Hepatocyte (in vitro differentiated cells): ENCODE measurements at regions not wholly inside any gene's neighbourhood (a gene's known extent, or its start where the extent isn't known, plus 50 kb on each side); places are given as distances from the start of the nearest gene placed in this dataset.

Source experiments
- DNase-seq: peaks from one replicate; pipeline ENCODE4 v3.0.0-alpha.2; 2016; ENCODE audit warnings: low spot score
- H2AFZ ChIP-seq: fragments of 200-600 bp; sonication (generic); 2 replicates; pipeline ENCODE4 v1.6.0; 2016; ENCODE audit warnings: antibody characterized with exemption, mild to moderate bottlenecking
- H3K27ac ChIP-seq: fragments of 200-600 bp; sonication (generic); 2 replicates; pipeline ENCODE4 v1.5.1; 2016; ENCODE audit warnings: mild to moderate bottlenecking
- H3K27me3 ChIP-seq: fragments of 200-600 bp; sonication (generic); 2 replicates; pipeline ENCODE4 v1.6.1; 2016
- H3K36me3 ChIP-seq: fragments of 200-600 bp; sonication (generic); replicated peaks from 2 replicates; pipeline ENCODE4 v1.5.1; 2016; ENCODE audit warnings: low read depth; ENCODE audit not compliant: insufficient read depth
- H3K4me1 ChIP-seq: fragments of 200-600 bp; sonication (generic); 2 replicates; pipeline ENCODE4 v1.5.1; 2016; ENCODE audit warnings: mild to moderate bottlenecking, moderate library complexity; ENCODE audit not compliant: insufficient read depth
- H3K4me2 ChIP-seq: fragments of 200-600 bp; sonication (generic); 2 replicates; pipeline ENCODE4 v1.6.0; 2016
- H3K4me3 ChIP-seq: fragments of 200-600 bp; sonication (generic); 2 replicates; pipeline ENCODE4 v1.5.1; 2016; ENCODE audit warnings: mild to moderate bottlenecking
- H3K79me2 ChIP-seq: fragments of 200-600 bp; sonication (generic); 2 replicates; pipeline ENCODE4 v1.6.0; 2017; ENCODE audit warnings: mild to moderate bottlenecking
- H3K9me2 ChIP-seq: fragments of 200-600 bp; sonication (generic); replicated peaks from 2 replicates; pipeline ENCODE4 v1.6.0; 2017; ENCODE audit warnings: mild to moderate bottlenecking; ENCODE audit not compliant: insufficient read depth
- H3K9me3 ChIP-seq: fragments of 200-600 bp; sonication (generic); 2 replicates; pipeline ENCODE4 v1.5.1; 2016; ENCODE audit warnings: low read depth, mild to moderate bottlenecking
- H4K20me1 ChIP-seq: fragments of 200-600 bp; sonication (generic); 2 replicates; pipeline ENCODE4 v1.6.0; 2016; ENCODE audit warnings: mild to moderate bottlenecking; ENCODE audit not compliant: insufficient read depth, poor library complexity, severe bottlenecking
- EZH2 ChIP-seq: fragments of 200-600 bp; sonication (generic); IDR thresholded peaks from 2 replicates; pipeline ENCODE4 v1.6.1; 2016; ENCODE audit warnings: antibody characterized with exemption, mild to moderate bottlenecking, borderline replicate concordance
- EZH2phosphoT487 ChIP-seq: fragments of 200-600 bp; sonication (generic); IDR thresholded peaks from one replicate; pipeline ENCODE4 v1.6.1; 2018; ENCODE audit warnings: antibody characterized with exemption, mild to moderate bottlenecking, low read depth, moderate library complexity; ENCODE audit not compliant: unreplicated experiment, severe bottlenecking
- WGBS: methylation state at CpG from one replicate; pipeline ENCODE4 v1.1.6; 2016; ENCODE audit warnings: low lambda C conversion rate; ENCODE audit errors: missing lambda C conversion rate; 5-methylcytosine and 5-hydroxymethylcytosine counted together
- TF ChIP-seq, protein P1 (sequence below): fragments of 200-600 bp; sonication (generic); IDR thresholded peaks from 2 replicates; pipeline ENCODE4 v1.5.1; 2016; ENCODE audit warnings: antibody characterized with exemption, mild to moderate bottlenecking; ENCODE audit not compliant: poor library complexity

DNA sequence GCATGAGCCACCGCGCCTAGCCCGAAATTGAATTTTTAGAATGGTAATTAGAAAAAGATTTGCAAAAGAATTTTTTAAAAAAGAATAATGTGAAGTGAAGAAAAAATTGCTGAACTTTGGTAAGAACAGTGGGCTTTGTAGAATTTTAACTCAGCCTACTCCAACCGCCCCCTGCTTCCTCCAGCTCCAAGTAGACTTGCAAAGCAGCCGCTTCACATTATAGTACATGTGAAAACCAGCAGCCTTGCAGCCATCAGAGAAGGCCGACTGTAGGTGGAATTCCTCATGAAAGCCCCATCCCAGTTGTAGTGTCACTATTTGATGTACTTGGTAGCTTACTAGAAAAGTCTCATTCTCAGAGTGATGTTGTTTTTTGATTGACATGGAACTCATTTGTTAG is 835.6 kb downstream of the TBC1D32 start:
- Histone ChIP-seq H3K4me3 (no peak overlapping the region), H3K9me3 (no peaks in the 10 kb centered on the region), H3K79me2 (no peaks in the 10 kb centered on the region), H3K4me1 (no peaks in the 10 kb centered on the region), H3K27me3 (no peaks in the 10 kb centered on the region), H3K9me2 (no peaks in the 10 kb centered on the region), H3K36me3 (no peaks in the 10 kb centered on the region), H3K4me2 (no peak overlapping the region), H3K27ac (no peak overlapping the region), H2AFZ (no peak overlapping the region), H4K20me1 (no peaks in the 10 kb centered on the region)
- DNase-seq, result no peak
- TF ChIP-seq EZH2phosphoT487 (no peak), EZH2 (no peak)
- TF ChIP-seq, protein P1, sequence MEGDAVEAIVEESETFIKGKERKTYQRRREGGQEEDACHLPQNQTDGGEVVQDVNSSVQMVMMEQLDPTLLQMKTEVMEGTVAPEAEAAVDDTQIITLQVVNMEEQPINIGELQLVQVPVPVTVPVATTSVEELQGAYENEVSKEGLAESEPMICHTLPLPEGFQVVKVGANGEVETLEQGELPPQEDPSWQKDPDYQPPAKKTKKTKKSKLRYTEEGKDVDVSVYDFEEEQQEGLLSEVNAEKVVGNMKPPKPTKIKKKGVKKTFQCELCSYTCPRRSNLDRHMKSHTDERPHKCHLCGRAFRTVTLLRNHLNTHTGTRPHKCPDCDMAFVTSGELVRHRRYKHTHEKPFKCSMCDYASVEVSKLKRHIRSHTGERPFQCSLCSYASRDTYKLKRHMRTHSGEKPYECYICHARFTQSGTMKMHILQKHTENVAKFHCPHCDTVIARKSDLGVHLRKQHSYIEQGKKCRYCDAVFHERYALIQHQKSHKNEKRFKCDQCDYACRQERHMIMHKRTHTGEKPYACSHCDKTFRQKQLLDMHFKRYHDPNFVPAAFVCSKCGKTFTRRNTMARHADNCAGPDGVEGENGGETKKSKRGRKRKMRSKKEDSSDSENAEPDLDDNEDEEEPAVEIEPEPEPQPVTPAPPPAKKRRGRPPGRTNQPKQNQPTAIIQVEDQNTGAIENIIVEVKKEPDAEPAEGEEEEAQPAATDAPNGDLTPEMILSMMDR, result no peak
- WGBS, result 94% methylated on average over 6 of the region's 6 CpGs

DNA sequence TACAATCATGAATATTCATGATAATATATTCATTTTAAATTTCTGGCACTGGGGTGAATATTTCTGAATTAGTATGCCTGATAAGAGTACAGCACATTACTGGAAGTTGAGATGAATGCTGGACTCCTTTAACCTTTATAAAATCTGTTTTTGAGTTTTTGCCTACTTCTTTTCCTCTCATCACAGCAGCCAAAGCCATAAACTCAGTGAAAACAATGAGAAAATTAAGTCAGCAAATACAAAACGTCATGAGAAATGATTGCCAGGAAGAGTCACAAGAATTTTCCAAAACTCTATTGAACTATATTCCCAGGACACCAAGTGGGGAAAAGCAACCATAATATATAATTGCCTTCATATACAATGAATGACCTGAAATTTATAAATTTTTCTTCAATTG is 837.6 kb downstream of the TBC1D32 start:
- no peaks in the 10 kb centered on the region for H3K79me2 ChIP-seq
- WGBS, result 45% methylated on average over 1 of the region's 1 CpG
- H3K9me3 ChIP-seq, result no peaks in the 10 kb centered on the region
- H2AFZ ChIP-seq, result no peak overlapping the region
- DNase-seq, result no peak
- no peaks in the 10 kb centered on the region for H3K4me1 ChIP-seq
- no peaks in the 10 kb centered on the region for H3K9me2 ChIP-seq
- H3K36me3 ChIP-seq, result no peaks in the 10 kb centered on the region
- no peak overlapping the region for H3K27ac ChIP-seq
- no peak overlapping the region for H3K4me3 ChIP-seq
- no peak overlapping the region for H3K4me2 ChIP-seq
- H3K27me3 ChIP-seq, result no peaks in the 10 kb centered on the region
- TF ChIP-seq, protein P1, result no peak
- TF ChIP-seq EZH2 (no peak), EZH2phosphoT487 (no peak)
- H4K20me1 ChIP-seq, result no peaks in the 10 kb centered on the region

DNA sequence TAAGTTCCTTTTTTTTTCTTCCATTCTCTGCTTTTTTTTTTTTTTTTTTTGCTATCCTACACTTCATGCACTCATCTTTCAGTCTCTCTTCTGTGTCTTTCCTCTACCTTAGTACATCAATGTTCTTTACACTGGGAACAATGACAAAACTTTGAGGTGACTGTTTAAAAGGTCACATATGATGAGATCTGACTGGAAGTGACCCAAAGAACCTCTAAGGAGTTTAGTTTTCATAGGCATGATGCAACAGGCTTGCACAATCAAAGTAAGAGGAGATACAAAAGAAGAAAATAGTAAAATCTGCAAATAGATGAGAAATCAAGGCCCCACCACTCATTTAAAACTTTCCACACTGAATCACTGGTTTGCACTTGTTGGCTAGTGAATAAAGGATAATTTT is 840.8 kb downstream of the TBC1D32 start:
- H3K27ac ChIP-seq, result no peak overlapping the region
- TF ChIP-seq, protein P1, result no peak
- no peak for TF ChIP-seq EZH2
- TF ChIP-seq EZH2phosphoT487, result no peak
- H3K4me3 ChIP-seq, result no peak overlapping the region
- no peaks in the 10 kb centered on the region for H3K27me3 ChIP-seq
- H4K20me1 ChIP-seq, result no peaks in the 10 kb centered on the region
- H3K4me1 ChIP-seq, result no peaks in the 10 kb centered on the region
- H2AFZ ChIP-seq, result no peak overlapping the region
- no peaks in the 10 kb centered on the region for H3K79me2 ChIP-seq
- no peaks in the 10 kb centered on the region for H3K9me2 ChIP-seq
- H3K36me3 ChIP-seq, result no peaks in the 10 kb centered on the region
- no peak for DNase-seq
- H3K9me3 ChIP-seq, result no peaks in the 10 kb centered on the region
- no peak overlapping the region for H3K4me2 ChIP-seq

DNA sequence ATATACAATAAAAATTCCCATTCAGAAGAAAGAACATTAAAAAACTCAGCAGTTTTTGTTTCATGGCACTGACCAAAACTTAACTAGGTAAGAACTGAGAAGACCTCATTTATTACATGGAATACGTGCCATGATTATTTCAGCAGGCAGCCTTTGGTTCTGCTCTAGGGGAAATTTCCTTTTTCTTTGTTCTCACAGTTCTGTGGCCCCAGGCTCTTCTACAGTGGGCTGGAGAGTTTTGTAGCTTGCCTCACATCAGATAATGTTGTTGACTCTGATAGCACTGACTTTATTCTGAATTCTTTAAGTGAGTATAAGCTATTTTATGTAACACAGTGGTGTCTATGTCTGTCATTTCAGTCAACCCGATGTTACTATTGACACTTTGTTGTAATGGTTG is 844.3 kb downstream of the TBC1D32 start:
- WGBS, result 76% methylated on average over 2 of the region's 2 CpGs
- Histone ChIP-seq H3K9me2 (no peaks in the 10 kb centered on the region), H3K4me1 (no peaks in the 10 kb centered on the region), H2AFZ (no peak overlapping the region), H3K4me3 (no peak overlapping the region), H4K20me1 (no peaks in the 10 kb centered on the region), H3K36me3 (no peaks in the 10 kb centered on the region), H3K4me2 (no peak overlapping the region), H3K9me3 (no peaks in the 10 kb centered on the region), H3K79me2 (no peaks in the 10 kb centered on the region), H3K27ac (no peak overlapping the region), H3K27me3 (no peaks in the 10 kb centered on the region)
- TF ChIP-seq, protein P1, result no peak
- TF ChIP-seq EZH2, result no peak
- no peak for TF ChIP-seq EZH2phosphoT487
- no peak for DNase-seq
